ENCODE measurements at regions not wholly inside any gene's neighbourhood (a gene's known extent, or its start where the extent isn't known, plus 50 kb on each side); places are given as distances from the start of the nearest gene placed in this dataset.

GRCh38 chr9:20271096-20271495, 351.2 kb downstream of the MLLT3 start:
- Mint-ChIP-seq H3K27me3 (ENCODE audit: low read depth, unreplicated experiment) (no peaks in the 10 kb centered on the region), H3K27ac (ENCODE audit: unreplicated experiment) (no peak overlapping the region), H3K9me3 (ENCODE audit: unreplicated experiment) (peaks cover 17% of the 10 kb centered on the region), H3K4me3 (ENCODE audit: unreplicated experiment) (no peak overlapping the region), H3K4me1 (ENCODE audit: low read depth, unreplicated experiment) (peaks cover 3% of the 10 kb centered on the region), H3K36me3 (ENCODE audit: low read depth, unreplicated experiment) (no peaks in the 10 kb centered on the region)
- no peak overlapping the region for H3K4me3 ChIP-seq (ENCODE audit: insufficient read depth, low read depth, low read length)
- H3K4me1 ChIP-seq (ENCODE audit: insufficient read depth, low read length): no peaks in the 10 kb centered on the region
- FAIRE-seq (no peak), DNase-seq (ENCODE audit: low read depth) (no peak)
- no peak overlapping the region for H3K9ac ChIP-seq (ENCODE audit: low read length)
- no peak overlapping the region for H3K27ac ChIP-seq (ENCODE audit: low read depth, low read length)
- H3K4me2 ChIP-seq (ENCODE audit: low read length): no peak overlapping the region
- H3K36me3 ChIP-seq (ENCODE audit: insufficient read depth, low read length): no peaks in the 10 kb centered on the region
- TF ChIP-seq EZH2 (IDR thresholded peaks at IDR 0.05; ENCODE audit: insufficient read depth, low read length) (no peak), CTCF (IDR thresholded peaks at IDR 0.05; ENCODE audit: insufficient read depth, low read depth, low read length) (no peak)
- H2AFZ ChIP-seq (ENCODE audit: low read depth, low read length): no peak overlapping the region
- peaks cover 3% of the 10 kb centered on the region for H3K9me3 ChIP-seq (ENCODE audit: insufficient read depth, low read depth, low read length)
- H3K79me2 ChIP-seq (ENCODE audit: insufficient read depth, low read length): no peaks in the 10 kb centered on the region
- no peaks in the 10 kb centered on the region for H3K27me3 ChIP-seq (ENCODE audit: insufficient read depth, low read length)
- H4K20me1 ChIP-seq (ENCODE audit: insufficient read depth, low read length): no peaks in the 10 kb centered on the region

GRCh38 chr9:20270161-20270560, 352.1 kb downstream of the MLLT3 start:
- Histone ChIP-seq H4K20me1 (ENCODE audit: insufficient read depth, low read length) (no peaks in the 10 kb centered on the region), H3K4me1 (ENCODE audit: insufficient read depth, low read length) (no peaks in the 10 kb centered on the region), H3K36me3 (ENCODE audit: insufficient read depth, low read length) (no peaks in the 10 kb centered on the region), H3K27me3 (ENCODE audit: insufficient read depth, low read length) (no peaks in the 10 kb centered on the region), H3K9me3 (ENCODE audit: insufficient read depth, low read depth, low read length) (peaks cover 3% of the 10 kb centered on the region), H3K9ac (ENCODE audit: low read length) (no peak overlapping the region), H3K79me2 (ENCODE audit: insufficient read depth, low read length) (no peaks in the 10 kb centered on the region), H3K4me2 (ENCODE audit: low read length) (no peak overlapping the region), H2AFZ (ENCODE audit: low read depth, low read length) (no peak overlapping the region), H3K4me3 (ENCODE audit: insufficient read depth, low read depth, low read length) (no peak overlapping the region), H3K27ac (ENCODE audit: low read depth, low read length) (no peak overlapping the region)
- Mint-ChIP-seq H3K9me3 (ENCODE audit: unreplicated experiment) (peaks cover 9% of the 10 kb centered on the region), H3K4me3 (ENCODE audit: unreplicated experiment) (no peak overlapping the region), H3K27ac (ENCODE audit: unreplicated experiment) (no peak overlapping the region), H3K36me3 (ENCODE audit: low read depth, unreplicated experiment) (no peaks in the 10 kb centered on the region), H3K27me3 (ENCODE audit: low read depth, unreplicated experiment) (no peaks in the 10 kb centered on the region), H3K4me1 (ENCODE audit: low read depth, unreplicated experiment) (peaks cover 3% of the 10 kb centered on the region)
- FAIRE-seq (no peak), DNase-seq (ENCODE audit: low read depth) (no peak)
- no peak for TF ChIP-seq EZH2 (IDR thresholded peaks at IDR 0.05; ENCODE audit: insufficient read depth, low read length)
- no peak for TF ChIP-seq CTCF (IDR thresholded peaks at IDR 0.05; ENCODE audit: insufficient read depth, low read depth, low read length)

- no peak for TF ChIP-seq EZH2 (IDR thresholded peaks at IDR 0.05; ENCODE audit: insufficient read depth, low read length)
- TF ChIP-seq CTCF (IDR thresholded peaks at IDR 0.05; ENCODE audit: insufficient read depth, low read depth, low read length): no peak
- H4K20me1 ChIP-seq (ENCODE audit: insufficient read depth, low read length): no peaks in the 10 kb centered on the region
- no peak overlapping the region for H3K27ac Mint-ChIP-seq (ENCODE audit: unreplicated experiment)
- H3K4me3 Mint-ChIP-seq (ENCODE audit: unreplicated experiment): no peak overlapping the region
- no peaks in the 10 kb centered on the region for H3K27me3 ChIP-seq (ENCODE audit: insufficient read depth, low read length)
- no peak overlapping the region for H3K27ac ChIP-seq (ENCODE audit: low read depth, low read length)
- no peaks in the 10 kb centered on the region for H3K36me3 Mint-ChIP-seq (ENCODE audit: low read depth, unreplicated experiment)
- peaks cover 9% of the 10 kb centered on the region for H3K9me3 Mint-ChIP-seq (ENCODE audit: unreplicated experiment)
- peaks cover 3% of the 10 kb centered on the region for H3K9me3 ChIP-seq (ENCODE audit: insufficient read depth, low read depth, low read length)
- no peaks in the 10 kb centered on the region for H3K4me1 ChIP-seq (ENCODE audit: insufficient read depth, low read length)
- H3K4me1 Mint-ChIP-seq (ENCODE audit: low read depth, unreplicated experiment): peaks cover 3% of the 10 kb centered on the region
- no peak overlapping the region for H3K9ac ChIP-seq (ENCODE audit: low read length)
- H3K27me3 Mint-ChIP-seq (ENCODE audit: low read depth, unreplicated experiment): no peaks in the 10 kb centered on the region
- H3K79me2 ChIP-seq (ENCODE audit: insufficient read depth, low read length): no peaks in the 10 kb centered on the region
- H3K36me3 ChIP-seq (ENCODE audit: insufficient read depth, low read length): no peaks in the 10 kb centered on the region
- no peak overlapping the region for H2AFZ ChIP-seq (ENCODE audit: low read depth, low read length)
- DNase-seq (ENCODE audit: low read depth) (no peak), FAIRE-seq (no peak)
- H3K4me2 ChIP-seq (ENCODE audit: low read length): no peak overlapping the region
- H3K4me3 ChIP-seq (ENCODE audit: insufficient read depth, low read depth, low read length): no peak overlapping the region
Measured at GRCh38 chr9:20269620-20270019, 352.7 kb downstream of the MLLT3 start.

Data from astrocyte (in vitro differentiated cells and primary cell).